ENCODE measurements at regions not wholly inside any gene's neighbourhood (a gene's known extent, or its start where the extent isn't known, plus 50 kb on each side); places are given as distances from the start of the nearest gene placed in this dataset.

- Histone ChIP-seq H3K36me3 (ENCODE audit: control insufficient read depth in 4 of 4, insufficient read depth in 3 of 4, low read depth in 1 of 4, low read length in 3 of 4) (no peaks in the 10 kb centered on the region), H3K27ac (ENCODE audit: low read depth in 1 of 2, low read length in 2 of 2) (no peak overlapping the region), H3K9me3 (ENCODE audit: control insufficient read depth in 4 of 4, low read length in 3 of 4) (peaks cover 2 to 10% (median 2%) of the 10 kb centered on the region in 4 donors), H3K4me1 (ENCODE audit: control insufficient read depth in 4 of 4, insufficient read depth in 4 of 4, low read length in 3 of 4) (no peaks in the 10 kb centered on the region), H3K4me3 (ENCODE audit: low read depth in 1 of 3, low read length in 3 of 3) (no peak overlapping the region), H3K9ac (ENCODE audit: low read depth in 1 of 2, low read length in 2 of 2) (no peak overlapping the region), H3K27me3 (ENCODE audit: control insufficient read depth in 4 of 4, insufficient read depth in 4 of 4, low read length in 3 of 4) (no peaks in the 10 kb centered on the region)
- WGBS: 92% methylated on average over 1 of the region's 1 CpG
- TF ChIP-seq YY1 (IDR thresholded peaks at IDR 0.05): no peak
- TF ChIP-seq GABPA (IDR thresholded peaks at IDR 0.05 in 1 of 2, conservative IDR thresholded peaks at IDR 0.05 in 1 of 2): no peak
- no peak for TF ChIP-seq CTCF (IDR thresholded peaks at IDR 0.05; ENCODE audit: low read depth, low read length, missing input control)
- no peak for TF ChIP-seq ZBTB33 (IDR thresholded peaks at IDR 0.05)
- TF ChIP-seq NR2F2 (IDR thresholded peaks at IDR 0.05): no peak
- TF ChIP-seq JUND (IDR thresholded peaks at IDR 0.05): no peak
- no peak for TF ChIP-seq HNF4G (IDR thresholded peaks at IDR 0.05)
- no peak for TF ChIP-seq TAF1 (conservative IDR thresholded peaks at IDR 0.05)
- TF ChIP-seq REST (IDR thresholded peaks at IDR 0.05): no peak
- no peak for TF ChIP-seq RAD21 (IDR thresholded peaks at IDR 0.05)
- TF ChIP-seq FOXA1 (IDR thresholded peaks at IDR 0.05): no peak
- TF ChIP-seq MAX (IDR thresholded peaks at IDR 0.05): no peak
- no peak for TF ChIP-seq FOXA2 (IDR thresholded peaks at IDR 0.05)
- TF ChIP-seq SP1 (IDR thresholded peaks at IDR 0.05): no peak
- no peak for TF ChIP-seq EGR1 (IDR thresholded peaks at IDR 0.05; ENCODE audit: low read depth in 2 of 2)
- TF ChIP-seq RXRA (IDR thresholded peaks at IDR 0.05): no peak
- no peak for TF ChIP-seq HNF4A (conservative IDR thresholded peaks at IDR 0.05)
- DNase-seq (ENCODE audit: low spot score): no peak
Measured at GRCh38 chr7:16106300-16106699, 315.0 kb downstream of the CRPPA start.

- Histone ChIP-seq H3K4me3 (ENCODE audit: low read depth in 1 of 3, low read length in 3 of 3) (no peak overlapping the region), H3K9me3 (ENCODE audit: control insufficient read depth in 4 of 4, low read length in 3 of 4) (no peaks in the 10 kb centered on the region), H3K9ac (ENCODE audit: low read depth in 1 of 2, low read length in 2 of 2) (no peak overlapping the region), H3K27ac (ENCODE audit: low read depth in 1 of 2, low read length in 2 of 2) (no peak overlapping the region), H3K27me3 (ENCODE audit: control insufficient read depth in 4 of 4, insufficient read depth in 4 of 4, low read length in 3 of 4) (no peaks in the 10 kb centered on the region), H3K36me3 (ENCODE audit: control insufficient read depth in 4 of 4, insufficient read depth in 3 of 4, low read depth in 1 of 4, low read length in 3 of 4) (no peaks in the 10 kb centered on the region), H3K4me1 (ENCODE audit: control insufficient read depth in 4 of 4, insufficient read depth in 4 of 4, low read length in 3 of 4) (no peaks in the 10 kb centered on the region)
- DNase-seq (ENCODE audit: low spot score): no peak
- WGBS: 94% methylated on average over 2 of the region's 2 CpGs
- no peak for TF ChIP-seq RAD21 (IDR thresholded peaks at IDR 0.05)
- no peak for TF ChIP-seq CTCF (IDR thresholded peaks at IDR 0.05; ENCODE audit: low read depth, low read length, missing input control)
- TF ChIP-seq ATF3 (IDR thresholded peaks at IDR 0.05): no peak
- TF ChIP-seq ZBTB33 (IDR thresholded peaks at IDR 0.05): no peak
- TF ChIP-seq MAX (IDR thresholded peaks at IDR 0.05): no peak
- TF ChIP-seq TAF1 (conservative IDR thresholded peaks at IDR 0.05): no peak
- TF ChIP-seq GABPA (IDR thresholded peaks at IDR 0.05 in 1 of 2, conservative IDR thresholded peaks at IDR 0.05 in 1 of 2): no peak
- TF ChIP-seq YY1 (IDR thresholded peaks at IDR 0.05): no peak
- no peak for TF ChIP-seq HNF4G (IDR thresholded peaks at IDR 0.05)
- no peak for TF ChIP-seq SP1 (IDR thresholded peaks at IDR 0.05)
Measured at GRCh38 chr7:16099302-16099849, 322.0 kb downstream of the CRPPA start.

Measured in liver (tissue), 8 donors.